ENCODE measurements at regions not wholly inside any gene's neighbourhood (a gene's known extent, or its start where the extent isn't known, plus 50 kb on each side); places are given as distances from the start of the nearest gene placed in this dataset.
"Not testable (repeated sequence)": the region's sequence is repeated elsewhere in the genome, so short reads cannot be mapped to it uniquely, and the experiment has no call there.

DNA sequence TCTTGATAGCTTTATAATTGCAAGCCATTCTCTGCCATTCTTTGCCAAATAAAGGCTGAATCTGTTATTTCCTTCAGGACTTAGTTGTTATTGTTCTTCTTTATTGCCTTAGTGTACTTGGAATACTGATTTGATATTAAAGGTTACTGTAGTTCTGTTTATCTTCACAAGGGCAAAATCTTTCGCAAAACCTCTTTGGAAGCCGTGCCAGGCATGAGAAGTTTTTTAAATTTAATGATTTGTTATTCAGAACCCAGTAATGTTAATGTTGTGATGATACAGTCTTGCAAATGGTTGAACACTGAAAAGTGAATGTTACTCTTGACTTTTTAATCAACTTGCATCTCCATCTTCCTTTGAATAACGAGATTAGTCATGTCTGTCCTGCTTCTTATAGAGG lies 1225.2 kb upstream of the GOT2 start:
- H3K9ac ChIP-seq (ENCODE audit: low read length): no peak overlapping the region
- H2AFZ ChIP-seq (ENCODE audit: low read length): no peak overlapping the region

DNA sequence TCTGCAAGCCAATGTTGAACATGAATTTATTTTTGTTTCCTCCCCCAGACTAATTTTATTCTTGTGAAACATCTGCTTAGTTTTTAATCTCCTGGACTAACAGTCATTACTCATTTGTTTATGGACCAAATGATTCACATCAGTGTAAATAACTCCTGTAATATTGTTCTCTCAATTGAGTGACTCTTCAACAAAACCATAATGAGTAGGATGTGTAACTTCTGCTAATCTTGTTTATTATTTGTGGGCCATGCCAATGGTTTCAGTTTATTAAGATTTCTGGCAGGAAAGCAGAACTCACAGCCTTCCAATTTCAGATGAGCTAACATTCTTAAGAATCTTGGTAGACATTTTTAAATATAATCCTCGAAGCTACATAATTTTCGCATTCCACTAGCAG lies 1216.3 kb upstream of the GOT2 start:
- no peaks in the 10 kb centered on the region for H3K79me2 ChIP-seq (ENCODE audit: low read length)
- no peak for DNase-seq
- H3K9me2 ChIP-seq (replicated peaks; ENCODE audit: insufficient read depth, low read length): no peaks in the 10 kb centered on the region
- no peaks in the 10 kb centered on the region for H3K9me3 ChIP-seq (replicated peaks; ENCODE audit: insufficient read depth, low read length)
- H3K36me3 ChIP-seq (replicated peaks; ENCODE audit: insufficient read depth, low read length): no peaks in the 10 kb centered on the region
- TF ChIP-seq EZH2phosphoT487 (IDR thresholded peaks at IDR 0.05; ENCODE audit: low read length): no peak
- no peak for TF ChIP-seq EZH2 (optimal IDR thresholded peaks at IDR 0.05; ENCODE audit: low read depth, low read length)
- TF ChIP-seq, protein P1, sequence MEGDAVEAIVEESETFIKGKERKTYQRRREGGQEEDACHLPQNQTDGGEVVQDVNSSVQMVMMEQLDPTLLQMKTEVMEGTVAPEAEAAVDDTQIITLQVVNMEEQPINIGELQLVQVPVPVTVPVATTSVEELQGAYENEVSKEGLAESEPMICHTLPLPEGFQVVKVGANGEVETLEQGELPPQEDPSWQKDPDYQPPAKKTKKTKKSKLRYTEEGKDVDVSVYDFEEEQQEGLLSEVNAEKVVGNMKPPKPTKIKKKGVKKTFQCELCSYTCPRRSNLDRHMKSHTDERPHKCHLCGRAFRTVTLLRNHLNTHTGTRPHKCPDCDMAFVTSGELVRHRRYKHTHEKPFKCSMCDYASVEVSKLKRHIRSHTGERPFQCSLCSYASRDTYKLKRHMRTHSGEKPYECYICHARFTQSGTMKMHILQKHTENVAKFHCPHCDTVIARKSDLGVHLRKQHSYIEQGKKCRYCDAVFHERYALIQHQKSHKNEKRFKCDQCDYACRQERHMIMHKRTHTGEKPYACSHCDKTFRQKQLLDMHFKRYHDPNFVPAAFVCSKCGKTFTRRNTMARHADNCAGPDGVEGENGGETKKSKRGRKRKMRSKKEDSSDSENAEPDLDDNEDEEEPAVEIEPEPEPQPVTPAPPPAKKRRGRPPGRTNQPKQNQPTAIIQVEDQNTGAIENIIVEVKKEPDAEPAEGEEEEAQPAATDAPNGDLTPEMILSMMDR (IDR thresholded peaks at IDR 0.05; ENCODE audit: low read length): no peak
- H3K4me1 ChIP-seq (ENCODE audit: low read length): no peaks in the 10 kb centered on the region
- no peaks in the 10 kb centered on the region for H3K27me3 ChIP-seq (replicated peaks; ENCODE audit: insufficient read depth, low read length)
- H3K4me3 ChIP-seq (ENCODE audit: low read length): no peak overlapping the region
- H3F3A ChIP-seq (ENCODE audit: insufficient read depth, low read length): no peaks in the 10 kb centered on the region
- H4K20me1 ChIP-seq (ENCODE audit: insufficient read depth, low read length): no peaks in the 10 kb centered on the region
- H2AFZ ChIP-seq (ENCODE audit: low read length): no peak overlapping the region
- H3K4me2 ChIP-seq (ENCODE audit: low read depth, low read length): no peak overlapping the region
- H3K27ac ChIP-seq (ENCODE audit: low read length): no peak overlapping the region
- H3K9ac ChIP-seq (ENCODE audit: low read length): no peak overlapping the region

More for the DNA sequence above, 1225.2 kb upstream of the GOT2 start:
- H3K36me3 ChIP-seq (replicated peaks; ENCODE audit: insufficient read depth, low read length): no peaks in the 10 kb centered on the region
- no peaks in the 10 kb centered on the region for H3K4me1 ChIP-seq (ENCODE audit: low read length)
- no peaks in the 10 kb centered on the region for H4K20me1 ChIP-seq (ENCODE audit: insufficient read depth, low read length)
- H3K4me3 ChIP-seq (ENCODE audit: low read length): no peak overlapping the region
- DNase-seq: no peak
- H3K9me3 ChIP-seq (replicated peaks; ENCODE audit: insufficient read depth, low read length): no peaks in the 10 kb centered on the region
- H3K9me2 ChIP-seq (replicated peaks; ENCODE audit: insufficient read depth, low read length): no peaks in the 10 kb centered on the region
- TF ChIP-seq EZH2 (optimal IDR thresholded peaks at IDR 0.05; ENCODE audit: low read depth, low read length) (no peak), EZH2phosphoT487 (IDR thresholded peaks at IDR 0.05; ENCODE audit: low read length) (no peak)
- TF ChIP-seq, protein P1 (IDR thresholded peaks at IDR 0.05; ENCODE audit: low read length): no peak
- no peaks in the 10 kb centered on the region for H3K79me2 ChIP-seq (ENCODE audit: low read length)
- H3K27me3 ChIP-seq (replicated peaks; ENCODE audit: insufficient read depth, low read length): no peaks in the 10 kb centered on the region
- H3K27ac ChIP-seq (ENCODE audit: low read length): no peak overlapping the region
- H3F3A ChIP-seq (ENCODE audit: insufficient read depth, low read length): no peaks in the 10 kb centered on the region
- H3K4me2 ChIP-seq (ENCODE audit: low read depth, low read length): no peak overlapping the region

DNA sequence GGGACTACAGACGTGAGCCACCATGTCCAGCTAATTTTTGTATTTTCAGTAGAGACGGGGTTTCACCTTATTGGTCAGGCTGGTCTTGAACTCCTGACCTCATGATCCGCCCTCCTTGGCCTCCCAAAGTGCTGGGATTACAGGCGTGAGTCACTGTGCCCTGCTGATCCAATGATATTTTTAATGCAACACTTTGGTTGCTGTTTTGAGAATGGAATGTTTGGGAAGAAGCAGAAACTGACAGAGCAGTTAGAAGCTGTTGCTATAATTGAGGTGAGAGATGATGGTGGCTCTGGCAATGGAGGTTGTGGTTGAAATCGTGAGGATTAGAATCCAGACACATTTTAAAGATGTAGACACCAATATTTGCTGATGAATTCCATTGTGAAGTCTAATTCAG lies 1209.9 kb upstream of the GOT2 start:
- H3K36me3 ChIP-seq (replicated peaks; ENCODE audit: insufficient read depth, low read length); H3F3A ChIP-seq (ENCODE audit: insufficient read depth, low read length); H3K9ac ChIP-seq (ENCODE audit: low read length); H3K27me3 ChIP-seq (replicated peaks; ENCODE audit: insufficient read depth, low read length); H3K79me2 ChIP-seq (ENCODE audit: low read length); H3K9me3 ChIP-seq (replicated peaks; ENCODE audit: insufficient read depth, low read length); H2AFZ ChIP-seq (ENCODE audit: low read length); H3K9me2 ChIP-seq (replicated peaks; ENCODE audit: insufficient read depth, low read length); H4K20me1 ChIP-seq (ENCODE audit: insufficient read depth, low read length); H3K4me3 ChIP-seq (ENCODE audit: low read length); H3K4me2 ChIP-seq (ENCODE audit: low read depth, low read length); DNase-seq; H3K4me1 ChIP-seq (ENCODE audit: low read length); H3K27ac ChIP-seq (ENCODE audit: low read length): not testable (repeated sequence)

DNA sequence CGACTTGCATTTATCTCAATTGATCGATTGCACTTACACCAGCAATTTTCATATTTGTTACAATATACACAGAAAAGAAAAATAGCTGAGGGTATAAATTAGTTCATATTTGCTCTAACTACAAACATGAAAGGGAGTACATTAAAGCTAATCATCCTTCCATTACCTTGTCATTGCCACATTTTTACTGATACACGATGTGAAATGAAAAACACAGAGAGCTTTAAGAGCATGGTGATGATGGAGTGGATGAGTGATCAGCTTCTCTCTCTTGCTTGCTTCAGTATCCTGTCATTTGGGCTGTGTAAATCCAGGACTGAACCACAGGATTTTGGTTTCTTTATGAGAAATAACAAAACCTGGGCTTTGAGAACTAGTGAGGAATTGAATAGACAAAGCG lies 1207.5 kb upstream of the GOT2 start:
- TF ChIP-seq EZH2 (optimal IDR thresholded peaks at IDR 0.05; ENCODE audit: low read depth, low read length): no peak
- no peak for TF ChIP-seq EZH2phosphoT487 (IDR thresholded peaks at IDR 0.05; ENCODE audit: low read length)
- TF ChIP-seq, protein P1 (IDR thresholded peaks at IDR 0.05; ENCODE audit: low read length): no peak
- no peaks in the 10 kb centered on the region for H3K9me2 ChIP-seq (replicated peaks; ENCODE audit: insufficient read depth, low read length)

More for the DNA sequence above, 1207.5 kb upstream of the GOT2 start:
- Histone ChIP-seq H3K27ac (ENCODE audit: low read length) (no peak overlapping the region), H3K36me3 (replicated peaks; ENCODE audit: insufficient read depth, low read length) (no peaks in the 10 kb centered on the region), H3K79me2 (ENCODE audit: low read length) (no peaks in the 10 kb centered on the region), H3K4me2 (ENCODE audit: low read depth, low read length) (no peak overlapping the region), H3K4me1 (ENCODE audit: low read length) (no peaks in the 10 kb centered on the region), H3K4me3 (ENCODE audit: low read length) (no peak overlapping the region), H3K9ac (ENCODE audit: low read length) (no peak overlapping the region), H3K9me3 (replicated peaks; ENCODE audit: insufficient read depth, low read length) (no peaks in the 10 kb centered on the region), H2AFZ (ENCODE audit: low read length) (no peak overlapping the region), H3F3A (ENCODE audit: insufficient read depth, low read length) (no peaks in the 10 kb centered on the region), H3K27me3 (replicated peaks; ENCODE audit: insufficient read depth, low read length) (no peaks in the 10 kb centered on the region), H4K20me1 (ENCODE audit: insufficient read depth, low read length) (no peaks in the 10 kb centered on the region)
- no peak for DNase-seq
